ENCODE measurements at regions not wholly inside any gene's neighbourhood (a gene's known extent, or its start where the extent isn't known, plus 50 kb on each side); places are given as distances from the start of the nearest gene placed in this dataset.

DNA sequence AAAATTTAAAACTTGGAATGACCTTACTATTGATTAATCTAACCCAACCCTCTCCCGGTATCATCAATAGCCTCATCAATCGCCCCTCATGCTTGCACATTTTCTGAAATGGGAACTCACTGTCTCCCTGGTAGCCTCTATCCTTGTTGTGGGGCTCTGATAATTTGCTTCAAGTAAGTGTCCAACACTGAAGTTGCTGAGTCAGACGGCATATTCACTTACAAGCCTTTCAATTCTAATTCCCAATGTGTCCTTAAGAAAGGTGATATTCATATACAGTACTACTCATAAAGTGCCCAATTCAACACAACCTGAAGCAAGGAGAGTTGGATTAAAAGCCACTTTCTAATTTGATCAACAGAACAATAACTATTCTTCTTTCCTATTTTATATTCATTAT, 1146.1 kb upstream of the TMEM132C start:
- TF ChIP-seq, protein P1, sequence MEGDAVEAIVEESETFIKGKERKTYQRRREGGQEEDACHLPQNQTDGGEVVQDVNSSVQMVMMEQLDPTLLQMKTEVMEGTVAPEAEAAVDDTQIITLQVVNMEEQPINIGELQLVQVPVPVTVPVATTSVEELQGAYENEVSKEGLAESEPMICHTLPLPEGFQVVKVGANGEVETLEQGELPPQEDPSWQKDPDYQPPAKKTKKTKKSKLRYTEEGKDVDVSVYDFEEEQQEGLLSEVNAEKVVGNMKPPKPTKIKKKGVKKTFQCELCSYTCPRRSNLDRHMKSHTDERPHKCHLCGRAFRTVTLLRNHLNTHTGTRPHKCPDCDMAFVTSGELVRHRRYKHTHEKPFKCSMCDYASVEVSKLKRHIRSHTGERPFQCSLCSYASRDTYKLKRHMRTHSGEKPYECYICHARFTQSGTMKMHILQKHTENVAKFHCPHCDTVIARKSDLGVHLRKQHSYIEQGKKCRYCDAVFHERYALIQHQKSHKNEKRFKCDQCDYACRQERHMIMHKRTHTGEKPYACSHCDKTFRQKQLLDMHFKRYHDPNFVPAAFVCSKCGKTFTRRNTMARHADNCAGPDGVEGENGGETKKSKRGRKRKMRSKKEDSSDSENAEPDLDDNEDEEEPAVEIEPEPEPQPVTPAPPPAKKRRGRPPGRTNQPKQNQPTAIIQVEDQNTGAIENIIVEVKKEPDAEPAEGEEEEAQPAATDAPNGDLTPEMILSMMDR (IDR thresholded peaks at IDR 0.05): no peak
- Histone ChIP-seq H3K4me1 (ENCODE audit: control insufficient read depth in 1 of 2, low read depth in 2 of 2) (no peaks in the 10 kb centered on the region), H3K27me3 (replicated peaks; ENCODE audit: insufficient read depth) (no peaks in the 10 kb centered on the region), H3K36me3 (no peaks in the 10 kb centered on the region), H3K27ac (no peak overlapping the region), H3K9me3 (no peaks in the 10 kb centered on the region), H3K4me3 (no peak overlapping the region)
- DNase-seq (ENCODE audit: low spot score) (no peak), ATAC-seq (ENCODE audit: insufficient number of reproducible peaks, low FRiP score, low read depth) (no peak)

DNA sequence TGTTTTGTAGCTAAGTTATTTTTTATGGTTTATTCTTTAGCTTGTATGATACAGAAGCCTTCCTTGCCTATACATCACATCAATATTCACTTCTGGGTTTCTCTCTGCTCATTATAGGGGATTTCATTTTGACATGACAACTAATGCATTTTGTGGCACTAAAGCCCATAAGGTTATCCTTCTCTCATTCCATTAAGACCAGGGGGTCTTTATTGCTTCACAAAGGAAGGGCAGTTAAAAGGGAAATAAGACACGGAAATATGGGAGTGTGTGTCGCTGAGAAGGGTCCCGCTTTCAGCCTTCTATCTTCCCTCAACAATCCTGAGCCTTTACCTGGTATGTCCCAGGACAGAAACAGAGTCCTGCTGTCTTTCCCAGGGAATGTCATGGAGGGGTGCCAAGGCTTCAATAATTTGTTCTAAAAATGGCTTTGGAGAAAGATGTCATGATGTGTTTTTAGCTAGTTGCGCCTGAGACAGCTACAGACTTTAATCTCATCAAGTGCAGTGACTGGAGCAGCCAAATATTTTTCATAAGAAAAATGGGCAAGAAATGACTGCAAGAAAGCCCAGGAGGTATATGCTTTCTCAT, 1145.4 kb upstream of the TMEM132C start:
- no peak overlapping the region for H3K27ac ChIP-seq
- TF ChIP-seq, protein P1 (IDR thresholded peaks at IDR 0.05): no peak
- no peak overlapping the region for H3K4me3 ChIP-seq
- H3K4me1 ChIP-seq (ENCODE audit: control insufficient read depth in 1 of 2, low read depth in 2 of 2): no peaks in the 10 kb centered on the region
- no peaks in the 10 kb centered on the region for H3K27me3 ChIP-seq (replicated peaks; ENCODE audit: insufficient read depth)
- no peak for DNase-seq (ENCODE audit: low spot score)
- H3K9me3 ChIP-seq: no peaks in the 10 kb centered on the region
- no peak for ATAC-seq (ENCODE audit: insufficient number of reproducible peaks, low FRiP score, low read depth)
- no peaks in the 10 kb centered on the region for H3K36me3 ChIP-seq

DNA sequence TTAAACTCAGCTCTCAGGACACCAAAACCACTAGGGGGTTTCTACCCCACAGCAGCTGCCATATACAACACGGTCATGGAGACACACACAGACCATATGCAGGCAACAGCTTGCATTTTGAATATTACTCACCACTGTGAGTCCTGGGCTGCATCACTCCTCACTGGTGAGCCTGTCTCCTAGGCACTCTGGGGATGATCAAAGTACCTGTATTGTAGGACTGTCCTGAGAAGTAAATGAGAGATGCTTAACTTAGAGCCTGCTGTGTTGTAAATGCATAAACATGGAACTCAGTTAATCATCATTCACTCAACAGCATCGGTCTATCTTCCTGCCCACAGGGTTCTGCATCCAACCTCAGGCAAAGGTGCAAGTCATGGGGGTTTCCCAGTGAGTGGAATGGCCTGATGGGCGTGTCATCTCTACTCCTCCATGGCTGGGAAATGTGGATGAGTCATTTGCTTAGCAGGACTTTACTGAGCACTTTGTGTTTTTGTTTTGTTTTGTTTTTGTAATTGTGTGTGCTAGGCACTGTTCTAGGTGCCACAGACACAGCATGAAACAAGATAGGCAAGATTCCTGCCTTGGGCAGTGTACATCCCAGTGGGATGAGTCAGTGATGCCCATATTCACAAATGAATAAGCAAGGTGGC, 1141.2 kb upstream of the TMEM132C start:
- no peaks in the 10 kb centered on the region for H3K4me1 ChIP-seq (ENCODE audit: control insufficient read depth in 1 of 2, low read depth in 2 of 2)
- H3K27ac ChIP-seq: no peak overlapping the region
- ATAC-seq (ENCODE audit: insufficient number of reproducible peaks, low FRiP score, low read depth) (no peak), DNase-seq (ENCODE audit: low spot score) (no peak)
- H3K9me3 ChIP-seq: no peaks in the 10 kb centered on the region
- no peaks in the 10 kb centered on the region for H3K27me3 ChIP-seq (replicated peaks; ENCODE audit: insufficient read depth)
- TF ChIP-seq, protein P1 (IDR thresholded peaks at IDR 0.05): no peak
- H3K4me3 ChIP-seq: no peak overlapping the region
- H3K36me3 ChIP-seq: no peaks in the 10 kb centered on the region

DNA sequence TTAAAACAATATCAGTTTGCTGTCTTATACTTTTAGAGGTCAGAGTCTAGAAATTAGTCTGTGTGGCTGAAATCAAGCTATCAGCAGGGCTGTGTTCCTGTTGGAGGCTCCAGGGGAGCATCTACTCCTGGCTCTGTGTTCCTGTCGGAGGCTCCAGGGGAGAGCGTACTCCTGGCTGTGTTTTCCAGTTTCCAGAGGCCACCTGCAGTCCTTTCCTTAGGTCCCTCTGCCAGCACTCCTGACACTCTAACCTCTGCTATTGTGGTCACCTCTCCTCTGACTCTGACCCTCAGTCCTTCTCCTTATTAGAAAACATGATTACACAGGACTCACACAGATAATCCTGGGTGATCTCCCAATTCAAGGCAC, 1140.7 kb upstream of the TMEM132C start:
- Histone ChIP-seq H3K4me1 (ENCODE audit: control insufficient read depth in 1 of 2, low read depth in 2 of 2) (no peaks in the 10 kb centered on the region), H3K36me3 (no peaks in the 10 kb centered on the region), H3K9me3 (no peaks in the 10 kb centered on the region), H3K4me3 (no peak overlapping the region), H3K27ac (no peak overlapping the region), H3K27me3 (replicated peaks; ENCODE audit: insufficient read depth) (no peaks in the 10 kb centered on the region)
- no peak for DNase-seq (ENCODE audit: low spot score)
- TF ChIP-seq, protein P1 (IDR thresholded peaks at IDR 0.05): no peak
- ATAC-seq (ENCODE audit: insufficient number of reproducible peaks, low FRiP score, low read depth): no peak

DNA sequence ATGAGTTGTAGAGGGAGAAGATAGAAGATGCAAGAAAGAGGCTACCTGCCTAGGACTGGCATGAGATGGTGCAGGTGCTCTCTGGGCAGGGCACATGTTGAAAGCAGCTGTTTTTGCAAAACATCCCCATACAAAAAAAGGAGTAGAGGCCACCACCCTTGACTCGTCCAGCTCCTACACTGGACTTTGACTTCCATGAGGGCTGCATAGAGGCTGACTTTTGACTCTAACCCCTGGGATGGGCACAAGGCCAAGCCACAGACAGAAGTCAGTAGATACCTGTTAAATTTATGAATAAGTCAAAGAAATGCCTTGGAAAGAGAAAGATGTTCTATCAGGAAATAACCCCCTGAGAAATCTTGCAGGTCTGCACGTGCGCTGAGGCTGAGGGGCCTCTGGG, 1139.1 kb upstream of the TMEM132C start:
- no peaks in the 10 kb centered on the region for H3K36me3 ChIP-seq
- TF ChIP-seq, protein P1 (IDR thresholded peaks at IDR 0.05): no peak
- H3K27ac ChIP-seq: no peak overlapping the region
- ATAC-seq (ENCODE audit: insufficient number of reproducible peaks, low FRiP score, low read depth): no peak
- DNase-seq (ENCODE audit: low spot score): no peak
- no peaks in the 10 kb centered on the region for H3K4me1 ChIP-seq (ENCODE audit: control insufficient read depth in 1 of 2, low read depth in 2 of 2)
- H3K4me3 ChIP-seq: no peak overlapping the region
- no peaks in the 10 kb centered on the region for H3K27me3 ChIP-seq (replicated peaks; ENCODE audit: insufficient read depth)
- no peaks in the 10 kb centered on the region for H3K9me3 ChIP-seq
